H9 (cell line): ENCODE measurements at regions not wholly inside any gene's neighbourhood (a gene's known extent, or its start where the extent isn't known, plus 50 kb on each side); places are given as distances from the start of the nearest gene placed in this dataset.

Experiments used
- DNase-seq: peaks from one replicate; pipeline ENCODE4 v3.0.0-alpha.2; 2017
- H2AFZ ChIP-seq: one replicate; pipeline ENCODE4 v1.6.1; 2013; ENCODE audit warnings: mild to moderate bottlenecking, low read length, control low read depth, moderate library complexity
- H2AK5ac ChIP-seq: 2 replicates; pipeline ENCODE4 v1.6.1; 2013; ENCODE audit warnings: low read length, control low read depth, mixed read lengths; ENCODE audit not compliant: insufficient read length
- H2BK120ac ChIP-seq: one replicate; pipeline ENCODE4 v1.6.1; 2013; ENCODE audit warnings: low read depth, mild to moderate bottlenecking, low read length, control low read depth, inconsistent platforms; ENCODE audit not compliant: poor library complexity, severe bottlenecking
- H2BK12ac ChIP-seq: 2 replicates; pipeline ENCODE4 v1.6.1; 2013; ENCODE audit warnings: low read length, control low read depth, mixed read lengths, low read depth; ENCODE audit not compliant: insufficient read length
- H2BK15ac ChIP-seq: 2 replicates; pipeline ENCODE4 v1.6.1; 2013; ENCODE audit warnings: low read depth, low read length, control low read depth
- H2BK20ac ChIP-seq: one replicate; pipeline ENCODE4 v1.6.1; 2013; ENCODE audit warnings: low read depth, mild to moderate bottlenecking, low read length, control low read depth, inconsistent platforms; ENCODE audit not compliant: poor library complexity, severe bottlenecking
- H2BK5ac ChIP-seq: 2 replicates; pipeline ENCODE4 v1.6.1; 2013; ENCODE audit warnings: low read length, control low read depth, mixed read lengths; ENCODE audit not compliant: insufficient read length
- H3K14ac ChIP-seq: 2 replicates; pipeline ENCODE4 v1.6.1; 2013; ENCODE audit warnings: low read length, control low read depth; ENCODE audit not compliant: insufficient read depth
- H3K18ac ChIP-seq: 2 replicates; pipeline ENCODE4 v1.6.1; 2013; ENCODE audit warnings: low read depth, mild to moderate bottlenecking, mixed read lengths, low read length, control low read depth; ENCODE audit not compliant: insufficient read length
- H3K23ac ChIP-seq: 2 replicates; pipeline ENCODE4 v1.6.1; 2013; ENCODE audit warnings: low read length, control low read depth, mixed read lengths, low read depth; ENCODE audit not compliant: insufficient read length
- H3K23me2 ChIP-seq: 2 replicates; pipeline ENCODE4 v1.6.1; 2013; ENCODE audit warnings: low read depth, mild to moderate bottlenecking, mixed read lengths, low read length, control low read depth; ENCODE audit not compliant: insufficient read length, poor library complexity, severe bottlenecking
- H3K27ac ChIP-seq: 2 replicates; pipeline ENCODE4 v1.5.1; 2013; ENCODE audit warnings: low read length, control low read depth, mixed read lengths, low read depth; ENCODE audit not compliant: insufficient read length
- H3K27me3 ChIP-seq: 2 replicates; pipeline ENCODE4 v1.6.1; 2013; ENCODE audit warnings: low read length, control low read depth, inconsistent platforms; ENCODE audit not compliant: insufficient read depth
- H3K4ac ChIP-seq: 2 replicates; pipeline ENCODE4 v1.6.1; 2013; ENCODE audit warnings: low read depth, mild to moderate bottlenecking, control low read depth, inconsistent platforms, low read length, moderate library complexity
- H3K4me1 ChIP-seq: 2 replicates; pipeline ENCODE4 v1.6.1; 2013; ENCODE audit warnings: low read length, control low read depth, inconsistent platforms; ENCODE audit not compliant: insufficient read depth
- H3K4me2 ChIP-seq: 2 replicates; pipeline ENCODE4 v1.6.1; 2013; ENCODE audit warnings: low read length, control low read depth, mixed read lengths; ENCODE audit not compliant: insufficient read length, insufficient read depth
- H3K56ac ChIP-seq: 2 replicates; pipeline ENCODE4 v1.6.1; 2013; ENCODE audit warnings: low read depth, mild to moderate bottlenecking, mixed read lengths, low read length, control low read depth; ENCODE audit not compliant: insufficient read length
- H3K79me1 ChIP-seq: 2 replicates; pipeline ENCODE4 v1.6.1; 2013; ENCODE audit warnings: low read depth, mild to moderate bottlenecking, moderate library complexity, low read length, control low read depth, inconsistent platforms; ENCODE audit not compliant: insufficient read depth, poor library complexity, severe bottlenecking
- H3K79me2 ChIP-seq: 2 replicates; pipeline ENCODE4 v1.6.1; 2013; ENCODE audit warnings: low read length, control low read depth, inconsistent platforms; ENCODE audit not compliant: insufficient read depth
- H3K9ac ChIP-seq: 2 replicates; pipeline ENCODE4 v1.6.1; 2013; ENCODE audit warnings: low read length, control low read depth, mixed read lengths; ENCODE audit not compliant: insufficient read length; ENCODE audit errors: extremely low read depth
- H3K9me3 ChIP-seq: one replicate; pipeline ENCODE4 v1.6.1; 2013; ENCODE audit warnings: low read depth, low read length, inconsistent platforms; ENCODE audit not compliant: control insufficient read depth
- H3T11ph ChIP-seq: one replicate; pipeline ENCODE4 v1.6.1; 2013; ENCODE audit warnings: mild to moderate bottlenecking, low read length, control low read depth, inconsistent platforms
- H4K20me1 ChIP-seq: one replicate; pipeline ENCODE4 v1.6.1; 2013; ENCODE audit not compliant: control insufficient read depth, insufficient read length, insufficient read depth
- H4K5ac ChIP-seq: 2 replicates; pipeline ENCODE4 v1.6.1; 2013; ENCODE audit warnings: low read depth, mild to moderate bottlenecking, mixed read lengths, low read length, control low read depth; ENCODE audit not compliant: insufficient read length
- H4K8ac ChIP-seq: replicated peaks from 2 replicates; pipeline ENCODE4 v1.6.1; 2013; ENCODE audit warnings: low read length, control low read depth, mixed read lengths, low read depth; ENCODE audit not compliant: insufficient read length
- H4K91ac ChIP-seq: 2 replicates; pipeline ENCODE4 v1.6.1; 2013; ENCODE audit warnings: low read depth, mild to moderate bottlenecking, moderate library complexity, mixed read lengths, low read length, control low read depth; ENCODE audit not compliant: insufficient read length
- H3K27ac Mint-ChIP-seq, 3 experiments: 2 replicates in 2 of 3; 3 replicates in 1 of 3; pipeline ENCODE4 v1.8.0; 2020 to 2021; ENCODE audit warnings: mixed read lengths in 3 of 3, mild to moderate bottlenecking in 1 of 3, moderate library complexity in 1 of 3
- H3K27me3 Mint-ChIP-seq: 2 replicates; pipeline ENCODE4 v1.8.0; 2021; ENCODE audit warnings: low read depth, mild to moderate bottlenecking, moderate library complexity, mixed read lengths
- H3K36me3 Mint-ChIP-seq, 3 experiments: 2 replicates in 2 of 3; 3 replicates in 1 of 3; pipeline ENCODE4 v1.8.0; 2020 to 2021; ENCODE audit warnings: low read depth in 3 of 3, mixed read lengths in 3 of 3; ENCODE audit not compliant: insufficient read depth in 1 of 3
- H3K4me1 Mint-ChIP-seq, 2 experiments: 2 replicates each; pipeline ENCODE4 v1.8.0; 2020; ENCODE audit warnings: mixed read lengths in 2 of 2
- H3K4me3 Mint-ChIP-seq, 2 experiments: 2 replicates in 1 of 2; 3 replicates in 1 of 2; pipeline ENCODE4 v1.8.0; 2020 to 2021; ENCODE audit warnings: mild to moderate bottlenecking in 2 of 2, mixed read lengths in 2 of 2, moderate library complexity in 1 of 2
- H3K9me3 Mint-ChIP-seq, 2 experiments: 2 replicates in 1 of 2; 3 replicates in 1 of 2; pipeline ENCODE4 v1.8.0; 2020; ENCODE audit warnings: mild to moderate bottlenecking in 2 of 2, mixed read lengths in 2 of 2, moderate library complexity in 1 of 2
- WGBS: extraction: QIAGEN DNeasy Blood & Tissue Kit; methylation state at CpG from one replicate; pipeline ENCODE4 v1.1.7; 2013; ENCODE audit warnings: missing lambda C conversion rate, low lambda C conversion rate, mixed read lengths; ENCODE audit not compliant: insufficient read length; ENCODE audit errors: extremely low coverage; 5-methylcytosine and 5-hydroxymethylcytosine counted together
- TF ChIP-seq, protein P1 (sequence below): fragments of 200-600 bp; sonication (generic); conservative IDR thresholded peaks from 3 replicates; pipeline ENCODE4 v1.8.0; 2021; ENCODE audit warnings: antibody characterized with exemption, mild to moderate bottlenecking

DNA sequence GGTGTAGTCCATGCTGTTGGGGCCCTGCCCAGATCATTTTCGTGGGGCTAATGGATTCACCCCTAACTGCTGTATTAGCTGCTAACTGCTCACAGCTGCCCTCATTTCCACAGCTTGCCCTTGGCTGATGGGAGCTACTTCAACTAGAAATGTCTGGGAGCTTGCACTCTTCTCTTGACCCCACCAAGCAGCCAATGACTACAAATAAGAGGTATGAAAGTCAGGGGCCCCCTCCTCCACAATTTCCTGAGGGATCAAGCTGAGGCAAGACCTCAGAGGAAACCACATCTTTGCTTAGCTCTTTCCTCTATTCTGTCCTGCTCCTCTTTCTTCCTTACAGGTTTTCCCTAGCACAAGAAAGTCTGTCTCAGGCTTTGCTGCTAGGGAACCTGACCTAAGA lies 397.5 kb downstream of the MLLT3 start:
- H3K56ac ChIP-seq, result no peak overlapping the region
- Mint-ChIP-seq H3K36me3 (no peaks in the 10 kb centered on the region), H3K27ac (no peak overlapping the region), H3K4me1 (peaks cover 0 to 5% of the 10 kb centered on the region in 2 experiments; a peak in 2 of 4 replicates), H3K27me3 (no peaks in the 10 kb centered on the region), H3K9me3 (no peaks in the 10 kb centered on the region), H3K4me3 (no peak overlapping the region)
- no peak overlapping the region for H4K5ac ChIP-seq
- H4K20me1 ChIP-seq, result no peaks in the 10 kb centered on the region
- TF ChIP-seq, protein P1, sequence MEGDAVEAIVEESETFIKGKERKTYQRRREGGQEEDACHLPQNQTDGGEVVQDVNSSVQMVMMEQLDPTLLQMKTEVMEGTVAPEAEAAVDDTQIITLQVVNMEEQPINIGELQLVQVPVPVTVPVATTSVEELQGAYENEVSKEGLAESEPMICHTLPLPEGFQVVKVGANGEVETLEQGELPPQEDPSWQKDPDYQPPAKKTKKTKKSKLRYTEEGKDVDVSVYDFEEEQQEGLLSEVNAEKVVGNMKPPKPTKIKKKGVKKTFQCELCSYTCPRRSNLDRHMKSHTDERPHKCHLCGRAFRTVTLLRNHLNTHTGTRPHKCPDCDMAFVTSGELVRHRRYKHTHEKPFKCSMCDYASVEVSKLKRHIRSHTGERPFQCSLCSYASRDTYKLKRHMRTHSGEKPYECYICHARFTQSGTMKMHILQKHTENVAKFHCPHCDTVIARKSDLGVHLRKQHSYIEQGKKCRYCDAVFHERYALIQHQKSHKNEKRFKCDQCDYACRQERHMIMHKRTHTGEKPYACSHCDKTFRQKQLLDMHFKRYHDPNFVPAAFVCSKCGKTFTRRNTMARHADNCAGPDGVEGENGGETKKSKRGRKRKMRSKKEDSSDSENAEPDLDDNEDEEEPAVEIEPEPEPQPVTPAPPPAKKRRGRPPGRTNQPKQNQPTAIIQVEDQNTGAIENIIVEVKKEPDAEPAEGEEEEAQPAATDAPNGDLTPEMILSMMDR, result no peak
- no peaks in the 10 kb centered on the region for H3K79me1 ChIP-seq
- H2BK12ac ChIP-seq, result no peak overlapping the region
- H3K14ac ChIP-seq, result no peak overlapping the region
- H2AK5ac ChIP-seq, result no peak overlapping the region
- H4K91ac ChIP-seq, result no peak overlapping the region
- no peak overlapping the region for H3T11ph ChIP-seq
- H3K23ac ChIP-seq, result no peak overlapping the region
- no peak overlapping the region for H2BK5ac ChIP-seq
- no peak overlapping the region for H2BK20ac ChIP-seq
- H2BK120ac ChIP-seq, result no peak overlapping the region
- no peaks in the 10 kb centered on the region for H3K27me3 ChIP-seq
- DNase-seq, result no peak
- no peak overlapping the region for H3K18ac ChIP-seq
- no peak overlapping the region for H3K27ac ChIP-seq
- no peak overlapping the region for H3K9ac ChIP-seq
- H2BK15ac ChIP-seq, result no peak overlapping the region
- no peaks in the 10 kb centered on the region for H3K23me2 ChIP-seq
- no peaks in the 10 kb centered on the region for H3K9me3 ChIP-seq
- H3K4me1 ChIP-seq, result no peaks in the 10 kb centered on the region
- no peaks in the 10 kb centered on the region for H3K79me2 ChIP-seq
- H2AFZ ChIP-seq, result no peak overlapping the region
- WGBS, result no CpG with 5 or more reads among the region's 1 CpG
- no peak overlapping the region for H3K4ac ChIP-seq
- no peak overlapping the region for H3K4me2 ChIP-seq
- no peak overlapping the region for H4K8ac ChIP-seq
